Mesendoderm (in vitro differentiated cells): ENCODE measurements at regions not wholly inside any gene's neighbourhood (a gene's known extent, or its start where the extent isn't known, plus 50 kb on each side); places are given as distances from the start of the nearest gene placed in this dataset.
"Not testable (repeated sequence)": the region's sequence is repeated elsewhere in the genome, so short reads cannot be mapped to it uniquely, and the experiment has no call there.

Experiments used
- DNase-seq: peaks from one replicate; pipeline ENCODE4 v3.0.0; 2013
- H2AK5ac ChIP-seq: 2 replicates; pipeline ENCODE4 v1.6.1; 2013; ENCODE audit warnings: low read length, inconsistent platforms
- H2BK120ac ChIP-seq: 2 replicates; pipeline ENCODE4 v1.6.1; 2013; ENCODE audit warnings: low read depth, mild to moderate bottlenecking, low read length, moderate library complexity, mixed read lengths
- H2BK15ac ChIP-seq: replicated peaks from 2 replicates; pipeline ENCODE4 v1.6.1; 2013; ENCODE audit warnings: low read depth, mild to moderate bottlenecking, moderate library complexity
- H2BK5ac ChIP-seq: 2 replicates; pipeline ENCODE4 v1.6.1; 2013; ENCODE audit warnings: low read length, inconsistent platforms
- H3K18ac ChIP-seq: 2 replicates; pipeline ENCODE4 v1.6.1; 2013; ENCODE audit warnings: mild to moderate bottlenecking, low read length, mixed read lengths
- H3K23ac ChIP-seq: one replicate; pipeline ENCODE4 v1.6.1; 2013; ENCODE audit warnings: low read length
- H3K27ac ChIP-seq: 2 replicates; pipeline ENCODE4 v1.5.1; 2013; ENCODE audit warnings: low read depth, mild to moderate bottlenecking, inconsistent platforms, low read length, moderate library complexity
- H3K27me3 ChIP-seq: 2 replicates; pipeline ENCODE4 v1.6.1; 2013; ENCODE audit warnings: low read length, control low read depth, mild to moderate bottlenecking, inconsistent platforms; ENCODE audit not compliant: insufficient read depth, poor library complexity
- H3K36me3 ChIP-seq: 2 replicates; pipeline ENCODE4 v1.6.1; 2013; ENCODE audit warnings: low read length, inconsistent platforms; ENCODE audit not compliant: control insufficient read depth, insufficient read depth
- H3K4ac ChIP-seq: one replicate; pipeline ENCODE4 v1.6.1; 2013; ENCODE audit warnings: low read depth, mild to moderate bottlenecking, low read length, moderate library complexity
- H3K4me1 ChIP-seq: 2 replicates; pipeline ENCODE4 v1.6.1; 2013; ENCODE audit warnings: low read depth, low read length, inconsistent platforms; ENCODE audit not compliant: control insufficient read depth
- H3K4me2 ChIP-seq: 2 replicates; pipeline ENCODE4 v1.6.1; 2013; ENCODE audit warnings: low read length
- H3K4me3 ChIP-seq: 2 replicates; pipeline ENCODE4 v1.5.1; 2013; ENCODE audit warnings: mild to moderate bottlenecking, low read length
- H3K56ac ChIP-seq: one replicate; pipeline ENCODE4 v1.6.1; 2013; ENCODE audit warnings: low read length
- H3K79me1 ChIP-seq: 2 replicates; pipeline ENCODE4 v1.6.1; 2013; ENCODE audit warnings: low read length, inconsistent platforms
- H3K79me2 ChIP-seq: 2 replicates; pipeline ENCODE4 v1.6.1; 2013; ENCODE audit warnings: mild to moderate bottlenecking, low read length; ENCODE audit not compliant: control insufficient read depth, insufficient read depth
- H3K9ac ChIP-seq: 2 replicates; pipeline ENCODE4 v1.6.1; 2013; ENCODE audit warnings: low read length, inconsistent platforms
- H4K5ac ChIP-seq: one replicate; pipeline ENCODE4 v1.6.1; 2013; ENCODE audit warnings: low read length
- H4K8ac ChIP-seq: one replicate; pipeline ENCODE4 v1.6.1; 2013; ENCODE audit warnings: low read depth, mild to moderate bottlenecking, control low read depth, low read length, moderate library complexity
- WGBS: extraction: QIAGEN DNeasy Blood & Tissue Kit; methylation state at CpG from one replicate; pipeline ENCODE4 v1.1.7; 2013; ENCODE audit warnings: low lambda C conversion rate, missing lambda C conversion rate; ENCODE audit not compliant: insufficient coverage; ENCODE audit errors: extremely low coverage; 5-methylcytosine and 5-hydroxymethylcytosine counted together

GRCh38 chr7:128576953-128577352 lies 95.1 kb upstream of the GARIN1A start:
- not testable (repeated sequence) for H3K27me3 ChIP-seq, H3K36me3 ChIP-seq
- WGBS = no CpG with 5 or more reads among the region's 27 CpGs

GRCh38 chr7:128579843-128580242 lies 92.2 kb upstream of the GARIN1A start:
- H2BK15ac ChIP-seq, H2BK120ac ChIP-seq, H3K4me1 ChIP-seq, H2AK5ac ChIP-seq, DNase-seq, H3K4me2 ChIP-seq, H3K27ac ChIP-seq, H3K9ac ChIP-seq, H2BK5ac ChIP-seq, H3K4me3 ChIP-seq, H3K4ac ChIP-seq, H3K18ac ChIP-seq, H3K23ac ChIP-seq, H3K27me3 ChIP-seq, H3K36me3 ChIP-seq, H3K79me1 ChIP-seq, H3K79me2 ChIP-seq, H3K56ac ChIP-seq, H4K8ac ChIP-seq, H4K5ac ChIP-seq: not testable (repeated sequence)
- no CpG with 5 or more reads among the region's 4 CpGs for WGBS

More at GRCh38 chr7:128576953-128577352, 95.1 kb upstream of the GARIN1A start:
- not testable (repeated sequence) for H2AK5ac ChIP-seq, H3K79me1 ChIP-seq, H3K4ac ChIP-seq, H3K4me1 ChIP-seq, H3K23ac ChIP-seq, H3K4me3 ChIP-seq, H3K9ac ChIP-seq, H3K18ac ChIP-seq, H3K27ac ChIP-seq, H2BK120ac ChIP-seq, H3K4me2 ChIP-seq, H2BK15ac ChIP-seq, H3K56ac ChIP-seq, H2BK5ac ChIP-seq, H3K79me2 ChIP-seq, H4K5ac ChIP-seq, DNase-seq, H4K8ac ChIP-seq

- H3K18ac ChIP-seq, H4K8ac ChIP-seq, H3K4me1 ChIP-seq, H2AK5ac ChIP-seq, H3K4ac ChIP-seq, DNase-seq, H3K9ac ChIP-seq, H3K27me3 ChIP-seq, H3K4me3 ChIP-seq, H3K36me3 ChIP-seq, H3K23ac ChIP-seq, H3K79me2 ChIP-seq, H3K4me2 ChIP-seq, H3K56ac ChIP-seq, H2BK15ac ChIP-seq, H3K79me1 ChIP-seq, H3K27ac ChIP-seq, H2BK120ac ChIP-seq, H4K5ac ChIP-seq, H2BK5ac ChIP-seq: not testable (repeated sequence)
- WGBS = no CpG with 5 or more reads among the region's 5 CpGs
These were observed 91.0 kb upstream of the GARIN1A start for GRCh38 chr7:128581100-128581499.

- H3K4me2 ChIP-seq, H2BK15ac ChIP-seq, H3K4me3 ChIP-seq, H3K27me3 ChIP-seq, H4K5ac ChIP-seq, H4K8ac ChIP-seq, H2AK5ac ChIP-seq, H3K56ac ChIP-seq, H3K4me1 ChIP-seq, H3K9ac ChIP-seq, H2BK120ac ChIP-seq, H3K23ac ChIP-seq, H3K27ac ChIP-seq, DNase-seq, H2BK5ac ChIP-seq, H3K79me1 ChIP-seq, H3K18ac ChIP-seq, H3K4ac ChIP-seq, H3K36me3 ChIP-seq, H3K79me2 ChIP-seq: not testable (repeated sequence)
- no CpG with 5 or more reads among the region's 2 CpGs for WGBS
These were observed 90.1 kb upstream of the GARIN1A start for GRCh38 chr7:128581825-128582561.

GRCh38 chr7:128586715-128587114 lies 85.4 kb upstream of the GARIN1A start:
- DNase-seq, H2BK5ac ChIP-seq, H2BK15ac ChIP-seq, H3K36me3 ChIP-seq, H3K79me1 ChIP-seq, H3K27ac ChIP-seq, H2BK120ac ChIP-seq, H3K4me3 ChIP-seq, H3K23ac ChIP-seq, H3K9ac ChIP-seq, H3K4ac ChIP-seq, H2AK5ac ChIP-seq, H3K18ac ChIP-seq, H4K8ac ChIP-seq, H4K5ac ChIP-seq, H3K27me3 ChIP-seq, H3K79me2 ChIP-seq, H3K4me2 ChIP-seq, H3K56ac ChIP-seq, H3K4me1 ChIP-seq: not testable (repeated sequence)

- Histone ChIP-seq H3K36me3 (peaks cover 2% of the 10 kb centered on the region), H3K79me2 (no peaks in the 10 kb centered on the region), H4K8ac (no peak overlapping the region), H3K27me3 (no peaks in the 10 kb centered on the region), H3K4ac (no peak overlapping the region), H3K9ac (no peak overlapping the region), H2BK120ac (no peak overlapping the region), H3K18ac (no peak overlapping the region), H3K4me2 (no peak overlapping the region), H3K23ac (no peak overlapping the region), H3K4me3 (no peak overlapping the region), H3K79me1 (no peaks in the 10 kb centered on the region), H2AK5ac (no peak overlapping the region), H2BK5ac (no peak overlapping the region), H3K27ac (no peak overlapping the region), H2BK15ac (no peak overlapping the region), H4K5ac (no peak overlapping the region), H3K4me1 (no peaks in the 10 kb centered on the region), H3K56ac (no peak overlapping the region)
- no peak for DNase-seq
- WGBS = no CpG with 5 or more reads among the region's 5 CpGs
These were observed 80.4 kb upstream of the GARIN1A start for GRCh38 chr7:128591705-128592104.
